GM12878 (cell line): ENCODE measurements at regions not wholly inside any gene's neighbourhood (a gene's known extent, or its start where the extent isn't known, plus 50 kb on each side); places are given as distances from the start of the nearest gene placed in this dataset.

ENCODE experiments used
- BCLAF1 ChIP-seq: fragments of 450-650 bp; IDR thresholded peaks from 2 replicates; pipeline ENCODE4 v1.6.1; 2017; ENCODE audit warnings: antibody characterized with exemption, mild to moderate bottlenecking, moderate library complexity
- BHLHE40 ChIP-seq, 2 experiments: fragments of 450-650 bp in 1 of 2; IDR thresholded peaks; 2 replicates each; pipeline ENCODE4 v1.6.1; 2011 to 2017; ENCODE audit warnings: low read depth in 2 of 2, borderline replicate concordance in 1 of 2, improper control_type of control experiment in 1 of 2, low read length in 1 of 2, mild to moderate bottlenecking in 1 of 2
- FOXK2 ChIP-seq: fragments of 450-650 bp; IDR thresholded peaks from 2 replicates; pipeline ENCODE4 v1.6.1; 2017; ENCODE audit warnings: mild to moderate bottlenecking, moderate library complexity
- FOXM1 ChIP-seq: IDR thresholded peaks from 2 replicates; pipeline ENCODE4 v1.6.1; 2012; ENCODE audit warnings: low read depth, mild to moderate bottlenecking, inconsistent platforms, low read length, moderate library complexity
- HCFC1 ChIP-seq: fragments of 150-350 bp; IDR thresholded peaks from 2 replicates; pipeline ENCODE4 v1.6.1; 2014; ENCODE audit warnings: low read length
- IKZF1 ChIP-seq: fragments of 450-650 bp; conservative IDR thresholded peaks from 2 replicates; pipeline ENCODE4 v1.6.1; 2017; ENCODE audit warnings: antibody characterized with exemption, mild to moderate bottlenecking
- POLR2AphosphoS5 ChIP-seq: IDR thresholded peaks from 2 replicates; pipeline ENCODE4 v1.6.1; 2011; ENCODE audit warnings: mild to moderate bottlenecking, low read length, inconsistent platforms
- RBBP5 ChIP-seq: fragments of 200-600 bp; sonication (generic); conservative IDR thresholded peaks from 2 replicates; pipeline ENCODE4 v1.6.1; 2016
- SMAD5 ChIP-seq: IDR thresholded peaks from 2 replicates; pipeline ENCODE4 v1.6.1; 2016; ENCODE audit warnings: antibody characterized with exemption, low read depth
- TCF3 ChIP-seq: IDR thresholded peaks from 2 replicates; pipeline ENCODE4 v1.6.1; 2012; ENCODE audit warnings: low read depth, mild to moderate bottlenecking, low read length, borderline replicate concordance; ENCODE audit not compliant: insufficient read depth
- TF ChIP-seq, protein P1 (sequence below): fragments of 450-650 bp; formaldehyde crosslinking; IDR thresholded peaks from 2 replicates; pipeline ENCODE4 v1.4.0; 2020; ENCODE audit warnings: mild to moderate bottlenecking, moderate library complexity

- no peak for TF ChIP-seq BCLAF1
- no peak for TF ChIP-seq IKZF1
- no peak for TF ChIP-seq RBBP5
- no peak for TF ChIP-seq SMAD5
- TF ChIP-seq BHLHE40 (IDR thresholded peaks at IDR 0.05; ENCODE audit: borderline replicate concordance in 1 of 2, low read depth in 2 of 2, low read length in 1 of 2) = no peak
- TF ChIP-seq FOXM1 = no peak
- TF ChIP-seq HCFC1 = no peak
- TF ChIP-seq TCF3 = no peak
- no peak for TF ChIP-seq POLR2AphosphoS5
- TF ChIP-seq FOXK2 = no peak
- TF ChIP-seq, protein P1, sequence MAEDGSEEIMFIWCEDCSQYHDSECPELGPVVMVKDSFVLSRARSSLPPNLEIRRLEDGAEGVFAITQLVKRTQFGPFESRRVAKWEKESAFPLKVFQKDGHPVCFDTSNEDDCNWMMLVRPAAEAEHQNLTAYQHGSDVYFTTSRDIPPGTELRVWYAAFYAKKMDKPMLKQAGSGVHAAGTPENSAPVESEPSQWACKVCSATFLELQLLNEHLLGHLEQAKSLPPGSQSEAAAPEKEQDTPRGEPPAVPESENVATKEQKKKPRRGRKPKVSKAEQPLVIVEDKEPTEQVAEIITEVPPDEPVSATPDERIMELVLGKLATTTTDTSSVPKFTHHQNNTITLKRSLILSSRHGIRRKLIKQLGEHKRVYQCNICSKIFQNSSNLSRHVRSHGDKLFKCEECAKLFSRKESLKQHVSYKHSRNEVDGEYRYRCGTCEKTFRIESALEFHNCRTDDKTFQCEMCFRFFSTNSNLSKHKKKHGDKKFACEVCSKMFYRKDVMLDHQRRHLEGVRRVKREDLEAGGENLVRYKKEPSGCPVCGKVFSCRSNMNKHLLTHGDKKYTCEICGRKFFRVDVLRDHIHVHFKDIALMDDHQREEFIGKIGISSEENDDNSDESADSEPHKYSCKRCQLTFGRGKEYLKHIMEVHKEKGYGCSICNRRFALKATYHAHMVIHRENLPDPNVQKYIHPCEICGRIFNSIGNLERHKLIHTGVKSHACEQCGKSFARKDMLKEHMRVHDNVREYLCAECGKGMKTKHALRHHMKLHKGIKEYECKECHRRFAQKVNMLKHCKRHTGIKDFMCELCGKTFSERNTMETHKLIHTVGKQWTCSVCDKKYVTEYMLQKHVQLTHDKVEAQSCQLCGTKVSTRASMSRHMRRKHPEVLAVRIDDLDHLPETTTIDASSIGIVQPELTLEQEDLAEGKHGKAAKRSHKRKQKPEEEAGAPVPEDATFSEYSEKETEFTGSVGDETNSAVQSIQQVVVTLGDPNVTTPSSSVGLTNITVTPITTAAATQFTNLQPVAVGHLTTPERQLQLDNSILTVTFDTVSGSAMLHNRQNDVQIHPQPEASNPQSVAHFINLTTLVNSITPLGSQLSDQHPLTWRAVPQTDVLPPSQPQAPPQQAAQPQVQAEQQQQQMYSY = no peak
These were observed 389.3 kb upstream of the EPHA5 start (continued) for GRCh38 chr4:66059556-66059955.
